Ishikawa (cell line): ENCODE measurements at regions not wholly inside any gene's neighbourhood (a gene's known extent, or its start where the extent isn't known, plus 50 kb on each side); places are given as distances from the start of the nearest gene placed in this dataset.

Source experiments
- CEBPB ChIP-seq: IDR thresholded peaks from 2 replicates; pipeline ENCODE4 v1.6.1; 2012
- CREB1 ChIP-seq: IDR thresholded peaks from 2 replicates; pipeline ENCODE4 v1.6.1; 2012; ENCODE audit warnings: low read depth
- EGR1 ChIP-seq: IDR thresholded peaks from 2 replicates; pipeline ENCODE4 v1.6.1; 2012
- EP300 ChIP-seq: IDR thresholded peaks from 2 replicates; pipeline ENCODE4 v1.6.1; 2012; ENCODE audit warnings: borderline replicate concordance
- FOXM1 ChIP-seq: IDR thresholded peaks from 2 replicates; pipeline ENCODE4 v1.6.1; 2012; ENCODE audit warnings: low read depth, borderline replicate concordance
- MAX ChIP-seq: IDR thresholded peaks from 2 replicates; pipeline ENCODE4 v1.6.1; 2012
- NFIC ChIP-seq: IDR thresholded peaks from 2 replicates; pipeline ENCODE4 v1.6.1; 2012
- RAD21 ChIP-seq: IDR thresholded peaks from 2 replicates; pipeline ENCODE4 v1.6.1; 2012; ENCODE audit warnings: low read depth
- REST ChIP-seq: IDR thresholded peaks from 2 replicates; pipeline ENCODE4 v1.6.1; 2012; ENCODE audit warnings: low read depth, mild to moderate bottlenecking
- TAF1 ChIP-seq: IDR thresholded peaks from 2 replicates; pipeline ENCODE4 v1.6.1; 2012; ENCODE audit warnings: low read depth, mild to moderate bottlenecking
- TCF12 ChIP-seq: IDR thresholded peaks from 2 replicates; pipeline ENCODE4 v1.6.1; 2012; ENCODE audit warnings: low read depth
- TEAD4 ChIP-seq: IDR thresholded peaks from 2 replicates; pipeline ENCODE4 v1.6.1; 2012
- USF1 ChIP-seq: IDR thresholded peaks from 2 replicates; pipeline ENCODE4 v1.6.1; 2012
- YY1 ChIP-seq: IDR thresholded peaks from 2 replicates; pipeline ENCODE4 v1.6.1; 2012; ENCODE audit warnings: low read depth
- ZBTB7A ChIP-seq: IDR thresholded peaks from 2 replicates; pipeline ENCODE4 v1.6.1; 2012; ENCODE audit warnings: low read depth

GRCh38 chr3:79968418-79968817 lies 200.6 kb upstream of the ROBO1 start:
- TF ChIP-seq YY1 (no peak), RAD21 (no peak), EGR1 (no peak)

GRCh38 chr3:79960594-79960993 lies 192.8 kb upstream of the ROBO1 start:
- no peak for TF ChIP-seq TCF12
- no peak for TF ChIP-seq FOXM1
- TF ChIP-seq RAD21: no peak
- no peak for TF ChIP-seq TEAD4
- TF ChIP-seq EP300: no peak
- TF ChIP-seq CREB1: no peak

GRCh38 chr3:79957066-79957465 lies 189.3 kb upstream of the ROBO1 start:
- TF ChIP-seq EGR1: no peak
- no peak for TF ChIP-seq YY1
- no peak for TF ChIP-seq NFIC
- TF ChIP-seq TEAD4: no peak
- TF ChIP-seq RAD21: no peak
- no peak for TF ChIP-seq CREB1
- TF ChIP-seq TAF1: no peak
- no peak for TF ChIP-seq REST
- TF ChIP-seq CEBPB: no peak

- no peak for TF ChIP-seq CREB1
- no peak for TF ChIP-seq MAX
- no peak for TF ChIP-seq FOXM1
- TF ChIP-seq NFIC: no peak
- no peak for TF ChIP-seq CEBPB
- TF ChIP-seq TAF1: no peak
- no peak for TF ChIP-seq YY1
- TF ChIP-seq TCF12: no peak
- no peak for TF ChIP-seq EGR1
- TF ChIP-seq USF1: no peak
- no peak for TF ChIP-seq RAD21
- no peak for TF ChIP-seq REST
- no peak for TF ChIP-seq TEAD4
- no peak for TF ChIP-seq EP300
- no peak for TF ChIP-seq ZBTB7A
Measured at GRCh38 chr3:79954756-79955155, 187.0 kb upstream of the ROBO1 start.

GRCh38 chr3:79953591-79954101 lies 185.8 kb upstream of the ROBO1 start:
- TF ChIP-seq REST: no peak
- no peak for TF ChIP-seq CEBPB
- no peak for TF ChIP-seq MAX
- no peak for TF ChIP-seq ZBTB7A
- no peak for TF ChIP-seq TAF1
- no peak for TF ChIP-seq EP300
- no peak for TF ChIP-seq FOXM1
- TF ChIP-seq YY1: no peak
- TF ChIP-seq USF1: no peak

GRCh38 chr3:79947957-79948356 lies 180.2 kb upstream of the ROBO1 start:
- no peak for TF ChIP-seq REST
- no peak for TF ChIP-seq EGR1
- no peak for TF ChIP-seq TEAD4
- no peak for TF ChIP-seq ZBTB7A
- no peak for TF ChIP-seq TAF1
- no peak for TF ChIP-seq FOXM1
- TF ChIP-seq TCF12: no peak
- TF ChIP-seq YY1: no peak
- TF ChIP-seq CEBPB: no peak
- no peak for TF ChIP-seq MAX
- no peak for TF ChIP-seq CREB1
- no peak for TF ChIP-seq USF1
- no peak for TF ChIP-seq RAD21
- TF ChIP-seq EP300: no peak
- no peak for TF ChIP-seq NFIC
